KOPT-K1 (cell line): ENCODE measurements at regions not wholly inside any gene's neighbourhood (a gene's known extent, or its start where the extent isn't known, plus 50 kb on each side); places are given as distances from the start of the nearest gene placed in this dataset.

ENCODE experiments used
- H3K27ac ChIP-seq: fragments of 200-600 bp; sonication (generic); 2 replicates; pipeline ENCODE4 v1.5.1; 2016; ENCODE audit warnings: antibody characterized with exemption, mild to moderate bottlenecking, low read depth, low read length; ENCODE audit not compliant: poor library complexity, severe bottlenecking
- H3K36me3 ChIP-seq: fragments of 200-600 bp; sonication (generic); 2 replicates; pipeline ENCODE4 v1.5.1; 2017; ENCODE audit warnings: antibody characterized with exemption, mild to moderate bottlenecking, low read length, moderate library complexity; ENCODE audit not compliant: insufficient read depth
- H3K9me3 ChIP-seq: fragments of 200-600 bp; sonication (generic); 2 replicates; pipeline ENCODE4 v1.5.1; 2017; ENCODE audit warnings: antibody characterized with exemption, low read length, mild to moderate bottlenecking; ENCODE audit not compliant: insufficient read depth, poor library complexity, severe bottlenecking

DNA sequence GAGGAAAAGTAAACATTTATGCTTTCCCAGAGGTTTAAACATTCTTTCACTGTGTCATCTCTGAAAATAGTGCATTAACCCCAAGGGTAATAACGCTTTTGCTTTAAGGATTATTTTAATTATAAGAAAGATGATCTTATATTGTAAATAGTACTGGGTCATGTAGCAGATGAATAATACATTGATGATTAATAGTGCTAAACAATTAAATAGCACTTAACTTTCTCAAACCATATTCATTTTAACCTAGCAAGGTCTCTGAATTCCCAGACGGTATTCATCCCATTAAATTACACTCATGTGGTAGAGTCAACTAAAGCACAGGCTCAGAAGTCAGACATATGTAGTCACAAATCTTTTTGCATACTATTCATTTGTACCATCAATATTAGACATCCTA is 115.6 kb upstream of the FAR2 start:
- no peaks in the 10 kb centered on the region for H3K9me3 ChIP-seq
- no peaks in the 10 kb centered on the region for H3K36me3 ChIP-seq
- H3K27ac ChIP-seq = no peak overlapping the region

DNA sequence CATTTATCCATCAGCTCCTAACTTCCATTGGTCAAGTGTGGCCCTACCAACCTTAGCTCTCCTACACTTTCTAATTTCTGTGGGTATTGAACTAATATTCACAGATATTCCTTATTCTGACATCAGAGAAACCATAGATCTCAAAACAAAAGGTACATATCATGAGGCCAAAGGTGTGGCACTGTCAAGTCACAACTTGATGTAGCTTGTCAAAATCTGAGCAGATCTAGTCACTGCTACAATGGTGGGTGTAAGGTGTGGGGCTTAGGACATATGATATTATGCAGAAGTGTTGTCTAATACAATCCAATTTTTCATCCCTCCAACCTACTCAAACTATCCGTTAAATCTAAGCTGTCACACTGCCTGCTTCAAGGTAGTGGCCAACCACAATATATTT is 114.0 kb upstream of the FAR2 start:
- Histone ChIP-seq H3K27ac (no peak overlapping the region), H3K9me3 (no peaks in the 10 kb centered on the region), H3K36me3 (no peaks in the 10 kb centered on the region)

DNA sequence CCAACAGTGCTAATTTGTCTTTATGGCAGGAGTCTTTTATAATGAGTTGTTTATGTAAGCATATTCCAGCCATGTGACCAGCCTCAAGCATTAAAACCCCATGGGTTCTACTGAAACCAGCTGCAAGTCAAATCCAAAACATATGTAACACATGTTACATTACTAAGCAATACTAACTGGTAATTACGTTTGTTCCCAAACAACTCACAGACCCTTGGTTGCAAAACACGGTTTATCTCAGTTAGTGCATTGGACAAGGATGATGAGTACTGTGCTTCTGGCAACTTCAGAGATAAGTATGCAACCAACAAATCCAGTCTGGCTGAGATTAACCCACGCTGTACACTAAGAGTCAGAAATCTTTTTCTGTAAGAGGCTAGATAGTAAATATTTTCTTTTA is 110.1 kb upstream of the FAR2 start:
- no peak overlapping the region for H3K27ac ChIP-seq
- no peaks in the 10 kb centered on the region for H3K36me3 ChIP-seq
- no peaks in the 10 kb centered on the region for H3K9me3 ChIP-seq

DNA sequence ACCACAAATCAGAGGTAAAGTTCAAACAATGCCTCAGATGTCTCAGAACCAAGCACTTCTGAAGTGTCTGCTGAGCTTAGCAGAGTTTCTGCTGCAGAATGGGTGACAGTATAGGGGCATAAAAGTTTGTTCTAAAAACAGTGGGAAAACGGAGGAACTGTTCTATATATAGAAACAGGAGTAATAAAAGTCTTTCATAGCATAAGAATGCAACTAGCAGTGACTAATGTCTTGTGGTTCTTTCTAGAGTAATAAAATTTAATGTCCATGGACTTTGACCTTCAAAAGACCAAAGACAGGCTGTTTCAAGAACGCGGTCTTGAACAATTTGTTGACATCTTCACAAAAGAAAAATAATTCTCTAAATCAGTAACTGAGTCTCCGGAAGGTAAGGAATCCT is 107.5 kb upstream of the FAR2 start:
- no peak overlapping the region for H3K27ac ChIP-seq
- H3K9me3 ChIP-seq = no peaks in the 10 kb centered on the region
- no peaks in the 10 kb centered on the region for H3K36me3 ChIP-seq

DNA sequence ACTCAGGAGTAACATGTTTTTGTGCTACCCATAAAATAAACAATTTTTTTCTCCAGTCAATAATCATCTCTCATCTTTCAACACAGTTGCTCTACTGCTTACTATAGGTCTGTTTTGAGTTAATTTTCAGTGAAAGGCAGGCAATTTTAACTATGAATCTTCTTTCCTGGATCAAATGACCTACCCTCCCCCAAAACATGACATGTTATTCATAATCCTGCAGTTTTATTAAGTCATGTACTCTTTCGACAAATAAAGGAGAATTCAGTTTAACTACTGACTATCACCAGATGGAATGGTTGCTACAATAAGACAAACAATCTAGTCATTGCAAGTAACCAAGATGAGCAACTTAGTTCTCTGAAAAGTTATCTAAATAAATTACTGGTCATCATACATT is 106.0 kb upstream of the FAR2 start:
- Histone ChIP-seq H3K27ac (no peak overlapping the region), H3K36me3 (no peaks in the 10 kb centered on the region), H3K9me3 (no peaks in the 10 kb centered on the region)

DNA sequence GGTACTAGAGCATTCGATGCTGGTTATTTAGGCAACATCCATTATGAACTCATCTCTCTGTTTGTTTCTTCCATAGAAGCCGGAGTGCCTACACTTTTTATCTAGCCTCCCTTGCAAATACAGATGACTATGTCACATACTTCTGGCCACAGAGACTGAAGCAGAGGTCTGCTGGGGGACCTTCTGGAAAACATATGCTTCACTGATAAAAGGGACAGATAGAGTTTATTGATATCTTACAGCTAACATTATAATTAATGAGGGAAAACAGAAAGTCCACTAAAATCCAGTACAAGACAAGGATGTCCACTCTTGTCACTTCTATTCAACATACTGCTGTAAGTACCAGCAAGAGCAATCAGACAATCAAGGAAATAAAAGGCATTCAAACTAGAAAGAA is 104.3 kb upstream of the FAR2 start:
- Histone ChIP-seq H3K9me3 (no peaks in the 10 kb centered on the region), H3K36me3 (no peaks in the 10 kb centered on the region), H3K27ac (no peak overlapping the region)

DNA sequence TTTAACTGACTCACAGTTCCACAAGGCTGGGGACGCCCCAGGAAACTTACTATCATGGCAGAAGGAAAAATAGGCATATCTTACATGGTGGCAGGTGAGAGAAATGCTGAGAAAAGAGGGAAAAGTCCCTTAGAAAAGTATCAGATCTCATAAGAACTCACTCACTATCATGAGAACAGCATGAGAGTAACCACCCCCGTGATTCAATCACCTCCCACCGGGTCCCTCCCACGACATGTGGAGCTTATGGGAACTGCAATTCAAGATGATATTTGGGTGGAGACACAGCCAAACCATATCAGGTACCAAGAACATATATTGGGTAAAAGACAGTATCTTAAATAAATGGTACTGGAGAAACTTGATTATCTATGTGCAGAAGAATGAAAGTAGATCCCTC is 100.3 kb upstream of the FAR2 start:
- H3K9me3 ChIP-seq = no peaks in the 10 kb centered on the region

DNA sequence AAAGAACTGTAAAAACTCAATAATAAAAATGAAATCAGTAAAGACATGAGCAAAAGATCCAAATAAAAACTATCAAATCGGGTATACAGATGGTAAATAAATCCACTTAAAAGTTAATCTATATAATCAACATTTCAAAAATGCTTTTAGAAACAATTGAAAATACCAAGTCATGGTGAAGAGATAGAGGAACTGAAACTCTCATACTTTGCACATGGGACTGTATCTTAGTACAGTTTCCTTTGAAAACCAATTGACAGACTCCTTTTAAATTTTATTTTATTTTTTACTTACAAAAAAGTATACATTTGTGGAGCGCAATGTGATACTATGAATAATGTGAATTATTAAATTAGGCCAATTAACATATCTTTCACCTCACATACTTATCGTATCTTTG is 98.6 kb upstream of the FAR2 start:
- H3K9me3 ChIP-seq = no peaks in the 10 kb centered on the region
- H3K36me3 ChIP-seq = no peaks in the 10 kb centered on the region
- no peak overlapping the region for H3K27ac ChIP-seq

More for the DNA sequence above, 100.3 kb upstream of the FAR2 start:
- no peak overlapping the region for H3K27ac ChIP-seq
- H3K36me3 ChIP-seq = no peaks in the 10 kb centered on the region

DNA sequence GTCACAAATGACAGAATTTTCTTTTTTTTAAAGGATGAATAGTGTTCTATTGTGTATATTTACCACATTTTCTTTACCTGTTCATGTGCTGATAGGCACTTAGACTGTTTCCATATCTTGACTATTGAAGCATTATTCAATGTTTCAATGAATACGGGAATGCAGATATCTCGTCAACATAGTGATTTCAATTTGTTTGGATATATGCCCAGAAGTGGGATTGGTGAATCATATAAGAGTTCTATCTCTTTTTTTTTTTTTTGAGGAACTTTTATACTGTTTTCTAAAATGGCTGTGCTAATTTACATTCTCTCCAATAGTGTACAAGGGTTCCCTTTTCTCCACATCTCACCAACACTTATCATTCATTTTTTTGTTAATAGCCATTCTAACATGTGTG is 97.9 kb upstream of the FAR2 start:
- no peaks in the 10 kb centered on the region for H3K9me3 ChIP-seq
- no peak overlapping the region for H3K27ac ChIP-seq
- H3K36me3 ChIP-seq = no peaks in the 10 kb centered on the region

DNA sequence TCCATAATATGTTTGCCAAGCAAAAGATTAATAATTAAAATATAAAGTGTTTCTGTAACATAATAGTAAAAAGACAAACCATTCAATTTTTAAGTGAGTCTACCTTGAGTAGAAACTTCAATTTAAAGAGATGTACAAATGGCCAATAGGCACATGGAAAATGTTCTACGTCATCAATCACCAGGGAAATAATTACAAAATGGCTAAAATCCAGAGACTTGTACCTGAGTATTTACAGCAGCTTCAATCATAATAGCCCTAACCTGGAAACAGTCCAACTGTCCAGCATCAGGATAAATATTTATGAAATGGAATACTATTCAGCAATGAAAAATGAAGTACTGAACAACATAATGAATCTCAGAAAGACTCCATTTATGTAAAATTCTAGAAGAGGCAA is 95.5 kb upstream of the FAR2 start:
- Histone ChIP-seq H3K9me3 (no peaks in the 10 kb centered on the region), H3K27ac (no peak overlapping the region), H3K36me3 (no peaks in the 10 kb centered on the region)

DNA sequence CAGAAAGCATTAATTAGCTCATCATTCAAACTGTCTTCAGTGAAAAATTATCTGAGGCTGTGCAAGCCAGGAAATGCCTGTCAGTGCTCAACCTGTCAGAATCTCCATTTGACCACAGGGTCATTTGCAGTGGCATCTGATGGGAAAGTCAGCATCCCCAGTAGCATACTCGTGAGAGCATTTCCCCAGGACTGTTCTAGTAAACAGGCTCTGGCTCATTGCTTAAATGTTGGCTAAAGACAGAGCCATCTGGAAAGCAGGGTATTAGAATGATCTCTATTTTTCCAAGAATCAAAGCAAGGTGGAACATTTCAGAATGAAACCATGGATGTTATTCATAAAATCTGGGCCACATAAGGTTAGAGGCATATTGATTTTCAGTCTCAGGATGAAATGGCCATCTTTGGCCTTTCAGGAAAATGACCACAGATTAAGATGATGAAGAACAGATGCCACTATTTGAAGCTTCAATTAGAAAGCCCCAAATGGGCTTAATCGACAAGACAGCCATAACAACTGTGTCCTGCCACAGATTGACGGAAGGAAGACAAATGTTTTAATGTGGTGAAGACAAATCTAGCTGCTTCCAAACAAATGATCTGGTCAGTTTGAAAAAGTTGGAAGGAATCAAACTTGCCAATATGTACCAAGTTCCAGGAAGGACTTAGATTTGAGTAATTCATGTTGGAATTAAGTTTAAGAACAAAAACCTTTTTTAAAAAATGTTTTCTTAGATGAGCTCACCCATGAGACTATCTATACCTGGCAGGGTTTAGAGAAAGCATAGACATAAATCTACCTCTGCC is 94.0 kb upstream of the FAR2 start:
- Histone ChIP-seq H3K27ac (no peak overlapping the region), H3K9me3 (no peaks in the 10 kb centered on the region), H3K36me3 (no peaks in the 10 kb centered on the region)

DNA sequence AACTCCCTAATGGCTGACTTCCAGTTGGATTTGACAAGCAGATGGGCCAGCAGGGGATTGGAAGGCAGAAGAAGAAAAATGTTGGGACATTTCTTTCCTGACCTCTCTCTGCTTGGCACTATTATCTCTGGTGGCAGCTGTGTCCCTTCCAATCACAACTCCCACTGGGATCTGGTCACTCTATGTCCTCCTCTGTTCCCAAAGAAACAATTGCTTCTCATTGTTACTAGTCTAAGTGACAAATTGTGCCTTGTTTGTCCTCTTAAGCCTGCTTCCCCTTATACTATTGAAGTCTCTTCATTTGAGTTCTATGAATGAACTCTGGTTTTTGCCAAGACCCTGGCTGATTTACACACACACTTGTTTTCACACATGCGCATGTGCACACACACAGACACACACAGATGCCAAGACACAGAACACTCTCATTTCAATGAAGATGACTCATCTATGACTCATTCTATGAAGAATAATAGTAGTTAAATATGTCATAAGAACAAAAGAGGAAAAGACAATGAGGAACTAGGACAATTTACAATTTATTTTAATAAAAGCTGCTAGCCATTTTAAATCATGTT is 83.0 kb upstream of the FAR2 start:
- Histone ChIP-seq H3K27ac (no peak overlapping the region), H3K9me3 (no peaks in the 10 kb centered on the region), H3K36me3 (no peaks in the 10 kb centered on the region)

DNA sequence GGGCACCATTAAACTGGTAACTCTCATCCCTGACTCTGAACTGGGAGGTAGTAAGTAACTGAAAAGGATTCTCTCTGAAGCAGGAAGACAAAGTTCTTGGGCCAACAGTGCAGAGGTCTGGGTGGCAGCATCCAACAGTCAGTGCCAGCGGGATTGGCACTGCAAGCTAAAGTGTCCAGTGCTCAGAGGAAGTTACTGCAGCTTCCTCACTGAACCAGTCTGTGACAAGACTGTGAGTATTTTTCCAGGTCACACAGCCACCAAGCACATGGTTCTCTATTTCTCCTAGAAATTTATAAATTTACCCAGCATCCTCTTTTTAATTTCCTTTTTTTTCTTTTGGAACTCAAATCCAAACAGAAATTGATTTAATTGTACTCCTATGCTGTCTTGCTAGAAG is 81.6 kb upstream of the FAR2 start:
- H3K36me3 ChIP-seq = no peaks in the 10 kb centered on the region
- no peak overlapping the region for H3K27ac ChIP-seq
- H3K9me3 ChIP-seq = no peaks in the 10 kb centered on the region

DNA sequence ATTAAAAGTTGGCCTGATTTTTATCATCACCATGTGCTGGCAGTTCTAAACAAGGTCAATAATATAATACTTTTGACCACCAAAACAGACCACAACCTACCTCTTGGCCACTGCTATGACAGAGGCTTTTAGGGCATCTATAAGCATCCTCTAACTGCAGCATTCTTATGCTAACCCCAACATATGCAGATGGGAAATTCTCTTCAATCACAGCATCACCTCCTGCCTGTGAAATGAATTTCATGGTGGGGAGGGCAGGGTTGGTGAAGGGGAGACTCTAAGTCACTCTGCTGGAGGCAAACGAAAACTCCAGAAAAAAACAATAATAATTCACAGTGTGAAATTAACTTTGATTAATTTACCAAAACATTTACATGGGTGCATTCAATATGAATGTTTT is 78.8 kb upstream of the FAR2 start:
- no peak overlapping the region for H3K27ac ChIP-seq
- no peaks in the 10 kb centered on the region for H3K36me3 ChIP-seq
- no peaks in the 10 kb centered on the region for H3K9me3 ChIP-seq

DNA sequence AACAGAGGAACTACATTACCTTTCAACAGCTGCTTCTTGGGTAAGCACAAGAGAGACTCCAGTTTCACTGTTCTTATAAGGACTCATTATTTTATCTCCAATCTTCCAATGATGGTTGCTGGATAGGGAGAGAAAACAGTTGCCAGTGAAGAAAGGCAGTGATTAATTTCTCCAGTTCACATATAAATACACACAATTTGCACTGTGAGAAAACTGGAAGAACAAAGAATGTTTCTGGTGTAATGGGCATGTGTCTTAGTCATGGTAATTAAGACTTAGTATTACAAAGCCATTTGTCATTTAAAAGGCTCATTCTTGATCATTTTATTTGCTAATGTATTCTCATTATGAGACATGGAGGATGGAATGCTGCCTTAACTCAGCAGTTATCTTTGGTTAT is 78.0 kb upstream of the FAR2 start:
- H3K9me3 ChIP-seq = no peaks in the 10 kb centered on the region
- no peak overlapping the region for H3K27ac ChIP-seq
- H3K36me3 ChIP-seq = no peaks in the 10 kb centered on the region

DNA sequence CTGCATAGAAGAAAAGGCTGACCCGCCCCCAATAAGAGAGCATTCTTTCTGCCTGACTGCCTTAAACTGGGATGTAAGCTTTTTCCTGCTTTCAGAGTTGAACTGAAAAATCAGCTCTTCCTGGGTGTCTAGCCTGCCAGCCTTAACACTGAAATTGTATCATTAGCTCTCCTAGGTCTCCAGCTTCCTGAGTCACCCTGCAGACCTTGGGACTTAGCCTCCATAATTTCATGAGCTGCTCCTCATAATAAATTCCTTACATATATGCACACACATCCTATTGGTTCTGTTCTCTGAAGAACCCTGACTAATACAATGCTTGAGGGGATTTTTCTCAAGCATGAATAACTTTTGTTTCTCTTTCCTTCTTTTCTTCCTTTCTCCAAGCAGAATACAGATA is 76.4 kb upstream of the FAR2 start:
- H3K36me3 ChIP-seq = no peaks in the 10 kb centered on the region
- no peaks in the 10 kb centered on the region for H3K9me3 ChIP-seq
- no peak overlapping the region for H3K27ac ChIP-seq
